Ascending aorta (tissue), 2 donors: ENCODE measurements at regions not wholly inside any gene's neighbourhood (a gene's known extent, or its start where the extent isn't known, plus 50 kb on each side); places are given as distances from the start of the nearest gene placed in this dataset.

ENCODE experiments used
- DNase-seq, 2 donors: peaks; one replicate each; pipeline ENCODE4 v3.0.0-alpha.2; 2019; ENCODE audit warnings: low spot score in 2 of 2
- H3K27ac ChIP-seq, 2 donors: fragments of 200-600 bp; sonication (generic); one replicate each; pipeline ENCODE4 v1.5.1; 2016 to 2017; ENCODE audit warnings: mild to moderate bottlenecking in 1 of 2
- H3K27me3 ChIP-seq: fragments of 200-600 bp; sonication (generic); one replicate; pipeline ENCODE4 v1.5.1; 2017
- H3K36me3 ChIP-seq, 2 donors: fragments of 200-600 bp; sonication (generic); one replicate each; pipeline ENCODE4 v1.5.1; 2016
- H3K4me1 ChIP-seq, 2 donors: fragments of 200-600 bp; sonication (generic); one replicate each; pipeline ENCODE4 v1.5.1; 2016 to 2017; ENCODE audit warnings: mild to moderate bottlenecking in 1 of 2
- H3K4me3 ChIP-seq, 2 donors: fragments of 200-600 bp; sonication (generic); one replicate each; pipeline ENCODE4 v1.5.1; 2016 to 2017; ENCODE audit warnings: mild to moderate bottlenecking in 1 of 2
- H3K9me3 ChIP-seq, 2 donors: fragments of 200-600 bp; sonication (generic); one replicate each; pipeline ENCODE4 v1.5.1; 2016
- intact Hi-C: fragments of 100-400 bp; cut with DNase I; formaldehyde crosslinking; loops from one replicate; pipeline ENCODE4 v1.15.1; 2023
- TF ChIP-seq, protein P1 (sequence below), 3 experiments: fragments of 200-600 bp in 2 of 3; fragments of 450-650 bp in 1 of 3; sonication (generic) in 2 of 3; IDR thresholded peaks; one replicate each; pipeline ENCODE4 v1.5.1; 2016 to 2019; ENCODE audit warnings: antibody characterized with exemption in 3 of 3, mild to moderate bottlenecking in 1 of 3, moderate library complexity in 1 of 3

DNA sequence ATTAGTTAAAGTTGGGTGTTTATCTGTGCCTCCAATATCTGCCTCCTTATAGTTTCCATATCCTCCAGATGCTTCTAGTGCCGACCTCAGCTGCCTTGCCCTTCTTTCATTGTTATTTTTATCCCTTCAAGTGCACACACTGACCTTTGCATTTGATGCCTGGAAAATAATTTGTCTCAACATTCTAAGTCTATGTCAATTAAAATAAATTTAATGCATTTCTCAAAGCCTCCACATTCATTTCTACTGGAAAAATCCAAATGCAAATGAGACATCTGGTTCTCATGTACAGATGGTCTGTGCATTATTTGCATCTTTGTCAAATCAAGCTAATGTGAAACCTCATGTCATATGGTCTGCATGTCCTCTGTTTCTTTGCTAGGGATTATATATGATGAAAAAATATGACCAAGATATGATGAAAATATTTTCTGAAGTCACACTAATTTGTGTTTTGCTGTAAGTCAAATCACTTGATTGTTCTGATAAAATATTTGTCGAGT, 61.4 kb downstream of the TMEM100 start:
- Histone ChIP-seq H3K4me3 (no peak overlapping the region), H3K27ac (no peak overlapping the region), H3K27me3 (no peaks in the 10 kb centered on the region), H3K4me1 (no peaks in the 10 kb centered on the region), H3K9me3 (no peaks in the 10 kb centered on the region), H3K36me3 (no peaks in the 10 kb centered on the region)
- no peak for DNase-seq
- intact Hi-C loops, result no loop called here
- TF ChIP-seq, protein P1, sequence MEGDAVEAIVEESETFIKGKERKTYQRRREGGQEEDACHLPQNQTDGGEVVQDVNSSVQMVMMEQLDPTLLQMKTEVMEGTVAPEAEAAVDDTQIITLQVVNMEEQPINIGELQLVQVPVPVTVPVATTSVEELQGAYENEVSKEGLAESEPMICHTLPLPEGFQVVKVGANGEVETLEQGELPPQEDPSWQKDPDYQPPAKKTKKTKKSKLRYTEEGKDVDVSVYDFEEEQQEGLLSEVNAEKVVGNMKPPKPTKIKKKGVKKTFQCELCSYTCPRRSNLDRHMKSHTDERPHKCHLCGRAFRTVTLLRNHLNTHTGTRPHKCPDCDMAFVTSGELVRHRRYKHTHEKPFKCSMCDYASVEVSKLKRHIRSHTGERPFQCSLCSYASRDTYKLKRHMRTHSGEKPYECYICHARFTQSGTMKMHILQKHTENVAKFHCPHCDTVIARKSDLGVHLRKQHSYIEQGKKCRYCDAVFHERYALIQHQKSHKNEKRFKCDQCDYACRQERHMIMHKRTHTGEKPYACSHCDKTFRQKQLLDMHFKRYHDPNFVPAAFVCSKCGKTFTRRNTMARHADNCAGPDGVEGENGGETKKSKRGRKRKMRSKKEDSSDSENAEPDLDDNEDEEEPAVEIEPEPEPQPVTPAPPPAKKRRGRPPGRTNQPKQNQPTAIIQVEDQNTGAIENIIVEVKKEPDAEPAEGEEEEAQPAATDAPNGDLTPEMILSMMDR (IDR thresholded peaks at IDR 0.05), result no peak

- intact Hi-C loops, result no loop called here
- Histone ChIP-seq H3K27ac (no peak overlapping the region), H3K36me3 (no peaks in the 10 kb centered on the region), H3K4me3 (no peak overlapping the region), H3K9me3 (no peaks in the 10 kb centered on the region), H3K27me3 (no peaks in the 10 kb centered on the region), H3K4me1 (no peaks in the 10 kb centered on the region)
- no peak for DNase-seq
- TF ChIP-seq, protein P1 (IDR thresholded peaks at IDR 0.05), result no peak
Measured at GRCh38 chr17:55660178-55660886, 62.3 kb downstream of the TMEM100 start.

GRCh38 chr17:55659661-55660060, 63.0 kb downstream of the TMEM100 start:
- Histone ChIP-seq H3K9me3 (no peaks in the 10 kb centered on the region), H3K4me1 (no peaks in the 10 kb centered on the region), H3K27me3 (no peaks in the 10 kb centered on the region), H3K36me3 (no peaks in the 10 kb centered on the region), H3K27ac (no peak overlapping the region), H3K4me3 (no peak overlapping the region)
- intact Hi-C loops, result no loop called here
- TF ChIP-seq, protein P1 (IDR thresholded peaks at IDR 0.05), result no peak
- DNase-seq, result no peak

- TF ChIP-seq, protein P1 (IDR thresholded peaks at IDR 0.05), result no peak
- no peak for DNase-seq
- Histone ChIP-seq H3K36me3 (no peaks in the 10 kb centered on the region), H3K4me3 (no peak overlapping the region), H3K9me3 (no peaks in the 10 kb centered on the region), H3K27me3 (no peaks in the 10 kb centered on the region), H3K27ac (no peak overlapping the region), H3K4me1 (no peaks in the 10 kb centered on the region)
- intact Hi-C loops, result no loop called here
Measured at GRCh38 chr17:55655777-55656176, 66.9 kb downstream of the TMEM100 start.

DNA sequence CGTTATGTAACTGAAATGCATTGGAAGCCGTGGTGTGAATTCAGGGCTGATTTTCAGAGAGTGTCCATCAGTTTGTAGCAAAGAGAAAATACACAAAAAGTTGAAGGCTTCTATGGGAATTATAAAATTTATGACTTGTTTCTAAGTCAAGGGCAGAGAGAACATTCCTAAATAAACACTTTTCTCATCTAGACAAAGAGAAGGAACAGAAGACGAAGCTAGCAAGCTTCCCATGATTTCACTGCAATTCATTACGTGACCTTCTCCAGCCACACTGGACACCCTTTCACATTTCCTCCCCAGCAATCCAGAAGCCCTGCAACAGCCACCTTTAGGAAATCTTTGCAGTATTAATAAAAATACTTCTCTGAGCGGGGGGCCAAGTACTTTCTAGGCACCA, 67.8 kb downstream of the TMEM100 start:
- TF ChIP-seq, protein P1 (IDR thresholded peaks at IDR 0.05), result no peak
- intact Hi-C loops, result no loop called here
- H3K9me3 ChIP-seq, result no peaks in the 10 kb centered on the region
- H3K27ac ChIP-seq, result no peak overlapping the region
- no peak overlapping the region for H3K4me3 ChIP-seq
- H3K4me1 ChIP-seq, result no peaks in the 10 kb centered on the region
- no peaks in the 10 kb centered on the region for H3K27me3 ChIP-seq
- DNase-seq, result no peak
- no peaks in the 10 kb centered on the region for H3K36me3 ChIP-seq
